GM19467 (cell line): ENCODE measurements at regions not wholly inside any gene's neighbourhood (a gene's known extent, or its start where the extent isn't known, plus 50 kb on each side); places are given as distances from the start of the nearest gene placed in this dataset.

Source experiments
- ATAC-seq: cut with Tn5 transposase; IDR thresholded peaks from one replicate; pipeline ENCODE4 v1.9.1; 2021; ENCODE audit warnings: mild to moderate bottlenecking, moderate library complexity; ENCODE audit not compliant: unreplicated experiment

GRCh38 chr2:204220896-204221295 is 284.3 kb downstream of the ICOS start:
- no peak for ATAC-seq

GRCh38 chr2:204223046-204223445 is 286.5 kb downstream of the ICOS start:
- ATAC-seq = no peak

GRCh38 chr2:204223544-204223943 is 287.0 kb downstream of the ICOS start:
- ATAC-seq = no peak

GRCh38 chr2:204225671-204226073 is 289.1 kb downstream of the ICOS start:
- no peak for ATAC-seq

GRCh38 chr2:204226305-204226880 is 289.8 kb downstream of the ICOS start:
- ATAC-seq = no peak

GRCh38 chr2:204228169-204228886 is 291.8 kb downstream of the ICOS start:
- no peak for ATAC-seq

- ATAC-seq = no peak
Measured at GRCh38 chr2:204234248-204234647, 297.7 kb downstream of the ICOS start.

GRCh38 chr2:204234879-204235278 is 298.3 kb downstream of the ICOS start:
- no peak for ATAC-seq

GRCh38 chr2:204237416-204237815 is 300.9 kb downstream of the ICOS start:
- no peak for ATAC-seq

GRCh38 chr2:204239411-204240165 is 303.0 kb downstream of the ICOS start:
- ATAC-seq = no peak

- ATAC-seq = no peak
Measured at GRCh38 chr2:204240961-204241360, 304.3 kb upstream of the PARD3B start.

- ATAC-seq = no peak
Measured at GRCh38 chr2:204249437-204249836, 295.8 kb upstream of the PARD3B start.

- ATAC-seq = no peak
Measured at GRCh38 chr2:204250692-204251091, 294.6 kb upstream of the PARD3B start.

GRCh38 chr2:204251158-204251997 is 293.9 kb upstream of the PARD3B start:
- ATAC-seq = no peak

- ATAC-seq = no peak
Measured at GRCh38 chr2:204251998-204252376, 293.3 kb upstream of the PARD3B start.

- no peak for ATAC-seq
Measured at GRCh38 chr2:204255071-204255470, 290.2 kb upstream of the PARD3B start.

GRCh38 chr2:204255526-204255925 is 289.7 kb upstream of the PARD3B start:
- no peak for ATAC-seq

- ATAC-seq = no peak
Measured at GRCh38 chr2:204257781-204258180, 287.5 kb upstream of the PARD3B start.

- ATAC-seq = no peak
Measured at GRCh38 chr2:204258890-204259289, 286.4 kb upstream of the PARD3B start.

- peak; percentile 75 for ATAC-seq
Measured at GRCh38 chr2:204260162-204260877, 285.0 kb upstream of the PARD3B start.

- no peak for ATAC-seq
Measured at GRCh38 chr2:204260901-204261300, 284.4 kb upstream of the PARD3B start.
